Activated B cell treated with CpG ODN at 0.5 μM for 24 hours (primary cell): ENCODE measurements at regions not wholly inside any gene's neighbourhood (a gene's known extent, or its start where the extent isn't known, plus 50 kb on each side); places are given as distances from the start of the nearest gene placed in this dataset.

Experiments
- ATAC-seq: fragments of 200-7000 bp; cut with Tn5 transposase; one replicate; pipeline ENCODE4 v1.10.0; 2021; ENCODE audit warnings: low read depth, mild to moderate bottlenecking, moderate library complexity
- CTCF ChIA-PET: fragments of 350-600 bp; sonication (Branson Sonifier 250); formaldehyde crosslinking; loops from one replicate; lab custom pipeline; 2021; ENCODE audit warnings: antibody characterized with exemption; lab: Charles Lee
- POLR2A ChIA-PET: fragments of 350-600 bp; sonication (Branson Sonifier 250); formaldehyde crosslinking; loops from one replicate; lab custom pipeline; 2021; ENCODE audit warnings: antibody characterized with exemption; lab: Charles Lee
- DNase-seq: peaks from one replicate; pipeline ENCODE4 v3.0.0; 2022
- H3K27ac Mint-ChIP-seq: one replicate; pipeline ENCODE4 v1.8.0; 2020; ENCODE audit warnings: mixed read lengths
- H3K27me3 Mint-ChIP-seq: one replicate; pipeline ENCODE4 v1.8.0; 2021; ENCODE audit warnings: mixed read lengths
- H3K36me3 Mint-ChIP-seq: one replicate; pipeline ENCODE4 v1.8.0; 2021; ENCODE audit warnings: low read depth, mixed read lengths
- H3K4me1 Mint-ChIP-seq: one replicate; pipeline ENCODE4 v1.8.0; 2021; ENCODE audit warnings: mixed read lengths
- H3K4me3 Mint-ChIP-seq: one replicate; pipeline ENCODE4 v1.8.0; 2020; ENCODE audit warnings: mild to moderate bottlenecking, mixed read lengths
- H3K9me3 Mint-ChIP-seq: one replicate; pipeline ENCODE4 v1.8.0; 2020; ENCODE audit warnings: mixed read lengths
- intact Hi-C: fragments of 100-400 bp; cut with micrococcal nuclease; formaldehyde crosslinking; loops from one replicate; pipeline ENCODE4 v1.15.1; 2024
- TF ChIP-seq, protein P1 (sequence below): fragments of 200-600 bp; IDR thresholded peaks from one replicate; pipeline ENCODE4 v1.8.0; 2022; ENCODE audit warnings: antibody characterized with exemption, mild to moderate bottlenecking

DNA sequence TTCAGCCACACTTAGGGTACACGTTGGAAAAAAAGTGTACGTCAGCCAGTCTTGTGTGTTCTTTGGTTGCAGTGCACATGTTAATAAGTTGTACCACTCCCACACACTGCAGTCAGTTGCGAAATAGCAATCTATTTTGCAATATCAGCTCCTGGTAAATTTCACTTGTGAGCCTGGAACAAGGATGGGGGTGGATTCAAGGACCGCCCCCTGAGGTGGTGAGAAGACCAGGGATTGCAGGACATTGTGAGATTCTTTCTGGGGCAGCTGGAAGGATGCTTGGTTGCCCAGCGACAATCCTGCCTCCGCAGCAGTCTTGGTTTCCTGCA lies 78.6 kb upstream of the ZFHX3 start:
- Mint-ChIP-seq H3K4me3 (no peak overlapping the region), H3K36me3 (no peaks in the 10 kb centered on the region), H3K27me3 (peaks cover 12% of the 10 kb centered on the region)

DNA sequence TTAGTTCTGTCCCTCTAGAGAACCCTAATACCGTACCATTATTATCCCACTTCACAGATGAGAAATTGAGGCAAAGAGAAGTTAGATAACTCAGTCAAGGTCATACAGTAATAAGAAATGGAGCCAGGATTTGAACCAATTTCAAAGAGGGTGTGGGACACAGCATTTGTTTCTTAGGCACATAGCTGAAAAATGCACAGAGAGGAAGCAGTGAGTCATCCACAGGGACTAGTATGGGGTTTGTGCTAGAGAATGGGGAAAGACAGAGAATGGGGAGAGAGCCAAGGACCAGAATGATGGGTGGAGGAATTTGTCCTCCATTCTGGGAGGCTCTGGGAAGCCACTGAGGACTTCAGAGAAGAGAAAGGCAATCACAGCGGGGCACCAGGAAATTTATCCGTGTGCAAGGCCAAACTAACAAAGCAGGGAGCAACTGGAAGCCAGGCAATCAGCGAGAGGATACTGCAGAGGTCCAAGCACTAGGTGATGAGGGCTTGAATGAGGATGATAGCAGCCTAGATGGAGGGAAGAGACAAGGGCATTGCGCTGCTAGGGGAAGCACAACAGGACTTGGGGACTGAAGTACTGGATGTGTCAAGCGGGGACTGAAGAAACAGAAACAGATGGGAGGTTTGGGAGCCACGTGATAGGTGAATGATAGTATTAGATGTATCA lies 78.1 kb upstream of the ZFHX3 start:
- ChIA-PET CTCF (no interaction called here), POLR2A (no interaction called here)
- Mint-ChIP-seq H3K4me3 (no peak overlapping the region), H3K27ac (no peak overlapping the region), H3K36me3 (no peaks in the 10 kb centered on the region), H3K27me3 (peaks cover 10% of the 10 kb centered on the region), H3K4me1 (no peaks in the 10 kb centered on the region), H3K9me3 (no peaks in the 10 kb centered on the region)
- intact Hi-C loops = no loop called here
- no peak for ATAC-seq
- TF ChIP-seq, protein P1, sequence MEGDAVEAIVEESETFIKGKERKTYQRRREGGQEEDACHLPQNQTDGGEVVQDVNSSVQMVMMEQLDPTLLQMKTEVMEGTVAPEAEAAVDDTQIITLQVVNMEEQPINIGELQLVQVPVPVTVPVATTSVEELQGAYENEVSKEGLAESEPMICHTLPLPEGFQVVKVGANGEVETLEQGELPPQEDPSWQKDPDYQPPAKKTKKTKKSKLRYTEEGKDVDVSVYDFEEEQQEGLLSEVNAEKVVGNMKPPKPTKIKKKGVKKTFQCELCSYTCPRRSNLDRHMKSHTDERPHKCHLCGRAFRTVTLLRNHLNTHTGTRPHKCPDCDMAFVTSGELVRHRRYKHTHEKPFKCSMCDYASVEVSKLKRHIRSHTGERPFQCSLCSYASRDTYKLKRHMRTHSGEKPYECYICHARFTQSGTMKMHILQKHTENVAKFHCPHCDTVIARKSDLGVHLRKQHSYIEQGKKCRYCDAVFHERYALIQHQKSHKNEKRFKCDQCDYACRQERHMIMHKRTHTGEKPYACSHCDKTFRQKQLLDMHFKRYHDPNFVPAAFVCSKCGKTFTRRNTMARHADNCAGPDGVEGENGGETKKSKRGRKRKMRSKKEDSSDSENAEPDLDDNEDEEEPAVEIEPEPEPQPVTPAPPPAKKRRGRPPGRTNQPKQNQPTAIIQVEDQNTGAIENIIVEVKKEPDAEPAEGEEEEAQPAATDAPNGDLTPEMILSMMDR = no peak
- DNase-seq = no peak

More for the DNA sequence above, 78.6 kb upstream of the ZFHX3 start:
- Mint-ChIP-seq H3K27ac (no peak overlapping the region), H3K4me1 (no peaks in the 10 kb centered on the region), H3K9me3 (no peaks in the 10 kb centered on the region)
- intact Hi-C loops = no loop called here
- ATAC-seq (no peak), DNase-seq (no peak)
- CTCF ChIA-PET = no interaction called here
- TF ChIP-seq, protein P1 = no peak
- POLR2A ChIA-PET = no interaction called here

DNA sequence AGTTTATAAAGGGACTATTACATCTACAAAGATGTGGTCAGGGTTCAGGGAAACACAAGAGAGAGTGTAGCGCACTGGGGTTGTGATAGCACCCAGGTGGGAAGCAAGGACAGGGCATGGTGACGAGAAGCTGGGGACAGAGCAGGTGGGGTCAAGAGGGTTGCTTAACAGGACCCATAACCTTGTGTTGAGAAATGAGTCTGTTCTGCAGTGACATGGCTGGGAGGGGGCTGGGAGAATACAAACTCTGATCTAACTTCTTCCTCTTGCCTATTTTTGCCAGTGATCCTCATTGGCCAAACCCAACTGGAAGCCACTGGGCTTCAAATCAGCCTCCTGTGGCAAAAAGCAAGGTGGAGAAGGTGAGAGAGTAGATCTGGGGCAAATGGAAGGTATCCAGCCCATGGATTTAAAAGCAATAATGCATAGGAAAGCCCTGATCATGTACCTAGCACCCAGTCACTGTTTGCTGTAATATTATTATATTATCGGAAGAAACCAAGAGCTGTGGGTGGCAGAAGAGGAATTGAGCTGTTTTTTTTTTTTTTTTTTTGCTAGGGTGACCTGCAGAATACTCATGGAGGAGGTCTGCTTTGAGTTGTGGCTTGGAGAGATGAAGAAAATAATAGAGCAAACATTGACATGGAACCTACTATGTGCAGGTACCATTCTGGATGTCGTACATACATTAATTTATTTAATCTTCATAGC lies 76.9 kb upstream of the ZFHX3 start:
- Mint-ChIP-seq H3K36me3 (no peaks in the 10 kb centered on the region), H3K4me1 (no peaks in the 10 kb centered on the region), H3K27ac (no peak overlapping the region), H3K9me3 (no peaks in the 10 kb centered on the region), H3K27me3 (peaks cover 10% of the 10 kb centered on the region), H3K4me3 (no peak overlapping the region)
- CTCF ChIA-PET = no interaction called here
- no peak for DNase-seq
- TF ChIP-seq, protein P1 = no peak
- intact Hi-C loops = no loop called here
- POLR2A ChIA-PET = no interaction called here
- ATAC-seq = no peak

DNA sequence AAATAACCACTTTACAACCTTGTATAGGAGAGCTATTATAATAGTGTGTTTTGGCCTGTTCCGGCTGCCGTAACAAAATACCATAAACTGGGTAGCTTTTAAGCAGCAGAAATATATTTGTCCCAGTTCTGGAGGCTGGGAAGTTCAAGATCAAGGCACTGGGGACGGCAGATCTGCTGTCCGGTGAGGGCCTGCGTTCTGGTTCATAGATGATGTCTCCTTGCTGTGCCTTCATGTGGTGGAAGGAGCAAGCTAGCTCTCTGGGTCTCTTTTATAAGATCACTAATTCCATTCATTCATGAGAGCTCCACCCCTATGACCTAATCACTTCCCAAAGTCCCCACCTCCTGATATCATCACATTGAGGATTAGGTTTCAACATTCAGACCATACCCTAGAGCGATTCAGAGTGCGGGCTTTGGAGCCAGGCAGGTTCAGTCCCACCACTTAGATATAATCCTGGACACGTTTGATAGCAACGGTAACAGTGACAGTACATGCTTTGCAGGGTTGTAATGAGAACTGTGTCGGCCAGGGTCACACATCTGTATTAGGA lies 76.2 kb upstream of the ZFHX3 start:
- no peak for ATAC-seq
- Mint-ChIP-seq H3K27me3 (peaks cover 10% of the 10 kb centered on the region), H3K27ac (no peak overlapping the region), H3K9me3 (no peaks in the 10 kb centered on the region), H3K4me1 (no peaks in the 10 kb centered on the region), H3K36me3 (no peaks in the 10 kb centered on the region), H3K4me3 (no peak overlapping the region)
- CTCF ChIA-PET = no interaction called here
- intact Hi-C loops = no loop called here
- TF ChIP-seq, protein P1 = no peak
- POLR2A ChIA-PET = no interaction called here
- DNase-seq = no peak

DNA sequence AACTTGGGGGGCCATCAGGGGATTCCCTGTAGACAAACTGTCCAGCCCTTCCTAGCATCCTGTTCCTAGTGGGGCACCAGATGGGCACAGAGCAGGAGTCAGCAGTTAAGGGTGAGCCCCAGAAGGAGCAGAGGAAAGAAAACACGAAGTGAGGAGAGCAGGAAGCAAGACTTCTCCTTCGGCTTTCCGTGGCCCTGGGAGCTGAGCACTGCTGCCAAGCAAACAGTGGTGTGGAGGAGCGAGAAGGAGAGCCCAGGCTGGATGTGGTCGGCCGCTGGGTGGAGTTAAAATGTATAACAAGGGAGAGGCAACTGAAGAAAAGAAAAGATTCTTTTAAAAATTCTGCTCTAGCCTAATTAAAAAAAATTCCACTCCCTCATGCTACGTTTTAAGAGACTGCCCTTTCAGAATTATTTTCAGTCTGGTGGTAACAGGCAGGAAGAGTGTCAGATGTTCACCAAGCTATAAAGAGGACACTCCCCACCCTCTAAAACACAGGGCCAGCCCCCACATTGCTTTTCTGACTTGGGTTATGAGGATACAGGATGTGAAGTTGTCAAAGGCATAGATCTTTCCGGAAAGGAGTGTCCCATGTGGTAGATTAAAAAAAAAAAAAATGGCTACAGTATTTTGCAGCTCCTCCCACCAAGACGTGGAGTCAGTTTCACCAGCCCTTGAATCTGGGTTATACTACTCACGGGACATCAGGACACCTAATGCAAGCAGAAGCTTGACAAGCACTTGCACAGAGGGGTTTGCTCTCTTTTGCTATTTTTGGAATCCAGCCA lies 74.9 kb upstream of the ZFHX3 start:
- intact Hi-C loops = no loop called here
- DNase-seq (no peak), ATAC-seq (no peak)
- no peaks in the 10 kb centered on the region for H3K4me1 Mint-ChIP-seq
- POLR2A ChIA-PET = no interaction called here
- no peak overlapping the region for H3K27ac Mint-ChIP-seq
- H3K4me3 Mint-ChIP-seq = no peak overlapping the region
- peaks cover 5% of the 10 kb centered on the region for H3K9me3 Mint-ChIP-seq
- no peaks in the 10 kb centered on the region for H3K36me3 Mint-ChIP-seq
- CTCF ChIA-PET = no interaction called here
- H3K27me3 Mint-ChIP-seq = peaks cover 10% of the 10 kb centered on the region
- TF ChIP-seq, protein P1 = no peak
